GM18873 (cell line): ENCODE measurements at regions not wholly inside any gene's neighbourhood (a gene's known extent, or its start where the extent isn't known, plus 50 kb on each side); places are given as distances from the start of the nearest gene placed in this dataset.

Experiments
- ATAC-seq: cut with Tn5 transposase; IDR thresholded peaks from one replicate; pipeline ENCODE4 v1.9.1; 2021; ENCODE audit warnings: mild to moderate bottlenecking, moderate library complexity, moderate number of reproducible peaks; ENCODE audit not compliant: unreplicated experiment, low FRiP score

DNA sequence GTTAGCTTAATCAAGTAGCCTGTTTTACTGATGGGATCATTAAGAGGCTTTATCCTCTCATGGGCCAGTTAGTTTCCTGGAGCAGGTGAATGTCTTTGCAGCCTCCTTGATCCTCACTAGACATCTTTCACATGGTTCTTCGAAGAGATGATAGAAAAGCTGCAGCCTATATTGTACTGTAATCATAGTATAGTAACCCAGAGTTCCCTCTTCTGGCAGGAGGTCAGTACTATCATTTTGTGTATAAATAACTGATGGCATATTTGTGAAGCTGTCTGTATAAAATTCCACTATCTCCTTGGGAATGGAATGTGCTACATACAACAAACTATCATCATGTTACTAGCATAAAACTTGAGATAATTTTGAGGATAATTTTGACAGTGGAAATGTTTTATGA lies 123.8 kb upstream of the PRPS1L1 start:
- no peak for ATAC-seq

DNA sequence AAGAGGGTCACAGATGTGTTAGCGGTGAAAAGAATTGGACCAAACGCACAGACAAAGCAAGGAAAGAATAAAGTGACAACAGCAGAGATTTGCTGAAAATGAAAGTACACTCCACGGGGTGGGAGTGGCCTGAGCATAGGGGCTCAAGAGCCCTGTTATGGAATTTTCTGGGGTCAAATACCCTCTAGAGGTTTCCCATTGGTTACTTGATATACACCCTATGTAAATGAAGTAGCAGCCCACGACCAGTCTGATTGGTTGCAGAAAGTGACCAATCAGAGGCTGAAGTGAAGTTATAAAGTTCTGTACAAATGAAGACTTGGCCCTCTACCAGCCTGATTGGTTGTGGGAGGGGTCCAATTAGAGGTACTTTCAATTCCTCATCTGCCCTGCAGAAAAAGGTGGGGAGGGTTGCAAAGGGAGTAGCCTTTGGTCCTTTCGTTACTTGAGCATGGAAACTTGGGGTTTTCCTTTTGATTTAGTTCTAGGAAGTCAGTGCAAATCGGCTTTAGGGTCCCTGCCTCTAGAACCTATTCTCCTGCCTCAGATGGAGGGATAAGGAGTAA lies 125.6 kb upstream of the PRPS1L1 start:
- ATAC-seq, result no peak

DNA sequence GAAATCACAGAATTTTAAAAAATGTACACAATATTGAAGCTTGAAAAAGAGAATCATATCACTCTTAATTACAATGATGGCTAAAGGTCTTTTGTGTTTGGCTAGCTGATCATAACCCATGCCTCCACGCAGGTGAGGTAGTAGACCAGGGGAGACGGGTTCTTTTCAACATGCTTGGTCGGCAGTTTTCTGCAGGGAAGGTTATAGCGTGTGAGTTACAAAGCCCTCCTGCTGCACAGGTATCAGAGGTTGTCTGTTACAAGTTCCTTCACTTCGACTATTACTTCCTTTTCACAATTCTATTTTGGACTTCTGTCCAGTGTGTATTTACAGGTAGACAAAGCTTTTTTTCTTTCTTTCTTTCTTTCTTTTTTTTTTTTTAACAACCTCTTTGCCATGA lies 127.1 kb upstream of the PRPS1L1 start:
- no peak for ATAC-seq

DNA sequence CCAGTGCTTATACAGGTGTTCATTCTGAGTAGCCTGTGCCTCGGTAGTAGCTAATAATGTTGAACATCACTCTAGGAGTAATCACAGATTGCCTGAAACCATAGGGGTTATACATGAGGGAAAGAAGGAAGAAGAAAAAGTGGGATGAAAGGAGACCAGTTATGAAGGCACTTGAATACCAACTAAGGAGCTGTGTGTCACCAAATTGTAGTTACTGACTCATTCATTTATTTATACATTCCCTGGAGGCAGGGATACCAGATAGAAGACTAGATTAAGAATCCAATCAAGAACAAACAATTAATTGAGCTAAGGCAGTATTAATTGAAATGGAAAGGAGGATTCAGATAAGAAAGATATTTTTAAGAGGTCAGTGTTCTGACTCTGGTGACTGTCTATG lies 129.6 kb upstream of the PRPS1L1 start:
- ATAC-seq, result no peak

DNA sequence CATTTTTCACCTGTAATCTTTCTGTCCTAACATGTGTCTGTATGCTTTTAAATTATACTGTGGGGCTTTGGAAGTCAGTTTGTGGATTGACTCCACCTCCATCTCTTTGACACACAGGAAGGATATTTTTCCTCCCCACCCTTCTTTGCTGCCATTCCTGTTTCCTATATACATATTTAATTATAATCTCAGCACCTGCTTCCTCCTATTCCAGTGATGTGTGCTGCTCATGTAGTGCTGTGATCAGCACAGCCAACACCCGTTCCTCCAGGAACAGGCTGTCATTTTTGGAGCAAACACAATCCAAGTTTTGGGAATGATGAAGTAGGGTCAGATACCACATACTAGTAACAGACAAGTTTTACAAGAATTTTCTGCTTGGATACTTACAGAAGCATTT lies 135.0 kb upstream of the PRPS1L1 start:
- no peak for ATAC-seq

DNA sequence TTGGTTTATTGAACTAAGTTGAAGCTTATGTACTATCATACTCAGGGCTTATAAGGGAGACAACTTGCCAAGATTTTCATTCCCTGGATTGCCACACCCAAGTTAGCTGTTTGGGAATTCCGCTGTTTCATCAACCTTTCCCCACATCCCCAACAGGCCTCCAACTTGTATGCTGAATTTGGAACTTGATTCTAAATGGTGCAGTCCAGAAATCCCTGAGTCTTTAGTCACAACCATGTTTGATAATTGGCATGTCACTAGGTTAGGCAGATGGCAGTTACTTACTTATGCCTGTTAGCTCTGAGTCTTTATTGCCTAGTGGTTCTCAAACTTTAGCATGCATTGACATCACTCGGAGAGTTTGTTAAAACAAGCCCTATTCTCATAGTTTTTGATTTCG lies 135.4 kb upstream of the PRPS1L1 start:
- no peak for ATAC-seq

DNA sequence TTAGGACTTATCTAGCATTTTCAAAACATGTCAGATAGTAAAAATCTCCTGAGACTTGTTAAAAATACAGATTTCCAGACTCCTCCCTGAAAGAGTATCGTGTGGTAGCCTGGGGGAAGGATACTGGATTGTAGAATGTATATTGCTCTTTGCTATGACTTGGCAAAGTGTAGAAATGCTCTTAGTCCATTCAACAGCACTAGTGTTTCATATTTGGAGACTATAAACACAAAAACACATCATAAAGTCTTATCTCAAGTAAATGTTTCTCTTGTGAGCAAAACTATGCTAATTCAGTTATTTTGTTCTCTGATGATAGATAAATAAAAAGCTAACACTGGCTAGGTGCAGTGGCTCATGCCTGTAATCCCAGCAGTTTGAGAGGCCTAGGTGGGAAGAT lies 137.5 kb upstream of the PRPS1L1 start:
- ATAC-seq, result no peak

DNA sequence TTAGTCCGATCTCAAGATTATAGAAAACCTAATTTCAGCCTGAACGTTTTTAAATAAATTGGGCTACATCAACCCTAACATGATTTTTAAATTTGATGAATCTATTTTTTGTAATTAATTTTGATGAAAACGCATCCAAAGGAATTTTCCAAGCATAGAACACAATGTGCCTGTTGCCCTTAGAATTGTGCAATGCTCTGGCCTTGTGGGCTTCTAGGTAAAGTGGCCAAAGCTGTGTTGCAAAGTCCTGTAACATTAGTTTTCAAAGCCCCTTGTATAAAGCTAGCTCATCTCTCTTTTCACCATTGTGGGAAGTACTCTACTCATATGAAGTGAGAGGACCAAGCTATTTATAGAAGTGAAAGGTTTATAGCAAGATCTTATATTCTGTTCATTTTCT lies 138.4 kb upstream of the PRPS1L1 start:
- ATAC-seq, result no peak

DNA sequence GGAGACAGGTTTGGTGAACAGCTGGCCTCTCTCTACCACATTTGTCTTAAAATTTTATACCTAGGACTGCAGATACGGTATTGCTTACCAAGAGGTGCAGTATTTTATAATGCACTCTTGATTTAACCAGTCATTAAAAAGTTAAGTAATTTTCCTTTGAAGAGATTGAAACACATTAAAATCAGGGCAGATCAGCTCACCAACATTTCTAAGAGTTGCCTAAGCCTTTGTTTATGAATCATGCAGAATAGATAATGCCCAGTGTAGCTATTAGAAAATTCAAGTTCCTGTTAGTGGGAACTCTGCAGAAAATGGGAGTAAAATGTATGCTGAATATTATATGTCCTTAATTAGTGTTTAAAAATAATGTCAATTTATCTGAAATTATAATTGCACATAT lies 140.2 kb upstream of the PRPS1L1 start:
- no peak for ATAC-seq

DNA sequence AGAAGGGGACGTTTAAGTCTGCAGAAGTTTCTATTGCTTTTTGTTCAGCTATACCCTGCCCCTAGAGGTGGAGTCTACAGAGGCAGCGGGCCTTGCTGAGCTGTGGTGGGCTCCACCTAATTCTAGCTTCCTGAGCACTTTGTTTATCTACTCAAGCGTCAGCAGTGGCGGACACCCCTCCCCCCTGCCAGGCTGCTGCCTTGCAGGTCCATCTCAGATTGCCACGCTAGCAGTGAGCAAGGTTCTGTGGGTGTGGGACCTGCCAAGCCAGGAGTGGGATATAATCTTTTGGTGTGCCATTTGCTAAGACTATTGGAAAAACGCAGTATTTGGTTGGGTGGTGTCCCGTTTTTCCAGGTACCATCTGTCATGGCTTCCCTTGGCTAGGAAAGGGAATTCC lies 147.3 kb upstream of the PRPS1L1 start:
- no peak for ATAC-seq

DNA sequence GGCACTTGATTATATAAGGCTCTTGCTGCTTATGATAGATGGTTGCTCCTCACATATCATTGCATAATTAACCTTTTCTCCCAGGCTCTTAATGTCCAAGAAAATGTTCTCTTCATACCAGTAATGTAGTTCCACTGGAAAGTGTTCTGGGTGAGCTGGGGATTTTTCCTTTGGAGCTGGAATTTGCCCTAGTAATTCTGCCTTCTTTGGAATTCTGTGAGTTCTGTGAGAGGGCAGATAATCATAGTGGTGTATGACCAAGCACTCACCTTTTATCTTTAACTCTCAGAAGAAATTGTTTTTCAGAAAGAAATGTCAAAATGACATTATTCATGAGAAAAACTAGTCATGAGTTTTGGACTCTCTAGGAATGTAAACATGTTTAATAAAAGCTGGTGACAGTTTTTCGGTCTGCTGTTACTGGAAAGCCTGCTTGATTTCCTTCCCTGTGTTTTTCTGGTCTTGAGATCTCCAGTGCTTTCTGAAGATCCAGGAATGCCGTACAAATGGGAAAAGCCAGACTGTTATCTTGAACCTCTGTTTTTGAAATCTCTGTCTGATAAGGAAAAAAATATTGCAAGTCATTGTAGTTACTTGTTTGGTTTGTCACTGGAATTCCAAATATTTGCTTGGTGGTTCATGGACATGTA lies 148.3 kb upstream of the PRPS1L1 start:
- no peak for ATAC-seq

DNA sequence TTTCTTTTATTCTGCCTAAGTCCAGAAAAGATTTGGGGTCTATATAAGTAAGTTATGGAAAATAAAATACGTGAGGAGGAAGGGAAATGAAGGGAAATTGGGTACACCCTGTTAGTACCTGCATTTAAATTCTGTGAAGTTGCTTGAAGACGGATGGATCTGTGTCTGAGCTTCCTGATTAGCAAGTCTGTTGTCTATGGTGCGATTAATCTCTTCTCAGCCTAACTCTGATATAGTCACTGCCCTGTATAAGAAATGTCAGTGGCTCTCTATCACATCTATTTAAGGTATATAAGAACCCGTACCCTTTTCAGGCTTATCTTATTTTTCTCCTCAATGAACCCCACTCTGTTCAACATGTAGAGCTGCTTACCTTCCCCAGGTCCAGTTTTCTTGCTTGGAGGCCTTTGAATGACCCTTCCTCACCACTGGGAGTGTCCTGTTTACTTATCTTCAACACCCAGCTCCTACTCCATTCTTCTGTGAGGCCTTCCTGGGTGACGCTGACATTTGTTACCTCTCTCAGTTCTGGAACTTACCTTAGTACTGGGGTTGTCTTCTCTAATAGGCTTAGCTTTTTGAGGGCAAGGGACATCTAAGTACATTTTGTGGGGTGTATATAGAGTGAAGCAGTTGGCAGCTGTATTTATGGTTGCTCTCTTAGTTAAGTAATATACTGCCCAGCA lies 149.6 kb upstream of the PRPS1L1 start:
- no peak for ATAC-seq

DNA sequence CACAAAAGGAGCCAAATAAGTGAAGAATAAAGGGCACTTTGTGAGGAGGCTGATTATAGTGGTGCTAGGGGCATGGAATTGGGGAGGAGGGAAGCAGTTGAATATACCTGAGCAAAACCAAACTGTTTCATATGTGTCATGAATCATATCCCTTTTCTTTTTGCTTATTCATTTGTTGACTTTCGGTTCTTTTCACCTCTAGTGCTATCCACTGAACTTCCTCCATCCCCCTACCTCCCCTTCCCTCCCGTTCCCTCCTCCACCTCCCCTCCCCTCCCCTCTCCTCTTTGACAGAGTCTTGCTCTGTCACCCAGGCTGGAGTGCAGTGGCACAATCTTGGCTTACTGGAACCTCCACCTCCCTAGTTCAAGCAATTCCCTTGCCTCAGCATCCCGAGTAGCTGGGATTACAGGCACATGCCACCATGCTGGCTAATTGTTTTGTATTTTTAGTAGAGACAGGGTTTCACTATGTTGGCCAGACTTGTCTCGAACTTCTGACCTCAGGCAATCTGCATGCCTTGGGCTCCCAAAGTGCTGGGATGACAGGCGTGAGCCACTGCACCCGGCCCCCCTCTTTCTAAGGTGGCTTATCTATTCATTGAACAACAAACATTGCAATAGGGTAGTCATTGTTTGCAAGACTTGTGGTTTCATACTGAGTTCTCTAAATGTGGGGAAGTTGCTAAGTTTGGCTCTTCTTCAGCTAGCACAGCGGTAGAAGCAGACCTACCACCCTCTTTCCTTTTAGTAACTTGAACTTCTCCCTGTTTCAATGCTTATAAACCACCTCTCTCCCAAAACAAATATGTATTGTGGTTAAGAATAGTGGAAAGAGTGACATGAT lies 150.4 kb upstream of the PRPS1L1 start:
- ATAC-seq, result peak; percentile 88

DNA sequence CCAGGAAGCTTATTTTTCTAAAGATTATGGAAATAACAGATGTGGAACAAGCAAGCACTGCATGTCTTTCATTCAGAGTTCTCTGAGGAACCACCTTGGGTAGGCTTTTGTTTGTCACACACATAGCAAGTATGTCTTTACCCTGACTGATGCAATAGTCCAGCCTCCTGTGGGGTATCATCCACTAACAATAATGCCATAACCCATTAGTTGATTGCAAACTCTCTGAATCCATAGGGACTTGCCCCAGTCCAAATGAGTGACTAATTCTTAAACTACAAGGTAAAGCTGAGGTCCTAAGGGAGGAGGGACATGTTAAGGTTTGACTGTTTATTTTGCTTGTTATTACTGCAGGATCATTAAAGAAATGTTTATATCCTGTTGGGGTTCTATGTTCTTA lies 151.4 kb upstream of the PRPS1L1 start:
- no peak for ATAC-seq

DNA sequence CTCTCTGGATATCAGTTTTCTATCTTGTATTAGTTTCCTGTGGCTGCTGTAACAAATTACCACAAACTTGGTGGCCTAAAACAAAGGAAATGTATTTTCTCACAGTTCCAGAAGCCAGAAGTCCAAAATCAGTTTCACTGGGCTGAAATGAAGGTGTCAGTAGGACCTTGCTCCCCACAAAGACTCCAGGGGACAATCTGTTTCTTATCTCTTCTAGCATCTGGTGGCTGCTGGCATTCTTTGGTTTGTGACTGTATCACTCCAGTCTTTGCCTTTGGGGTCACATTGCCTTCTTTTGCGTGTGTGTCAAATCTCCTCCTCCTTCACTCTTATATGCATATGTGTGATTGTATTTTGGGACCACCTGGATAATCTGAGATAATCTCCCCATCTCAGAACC lies 153.0 kb upstream of the PRPS1L1 start:
- ATAC-seq, result no peak

DNA sequence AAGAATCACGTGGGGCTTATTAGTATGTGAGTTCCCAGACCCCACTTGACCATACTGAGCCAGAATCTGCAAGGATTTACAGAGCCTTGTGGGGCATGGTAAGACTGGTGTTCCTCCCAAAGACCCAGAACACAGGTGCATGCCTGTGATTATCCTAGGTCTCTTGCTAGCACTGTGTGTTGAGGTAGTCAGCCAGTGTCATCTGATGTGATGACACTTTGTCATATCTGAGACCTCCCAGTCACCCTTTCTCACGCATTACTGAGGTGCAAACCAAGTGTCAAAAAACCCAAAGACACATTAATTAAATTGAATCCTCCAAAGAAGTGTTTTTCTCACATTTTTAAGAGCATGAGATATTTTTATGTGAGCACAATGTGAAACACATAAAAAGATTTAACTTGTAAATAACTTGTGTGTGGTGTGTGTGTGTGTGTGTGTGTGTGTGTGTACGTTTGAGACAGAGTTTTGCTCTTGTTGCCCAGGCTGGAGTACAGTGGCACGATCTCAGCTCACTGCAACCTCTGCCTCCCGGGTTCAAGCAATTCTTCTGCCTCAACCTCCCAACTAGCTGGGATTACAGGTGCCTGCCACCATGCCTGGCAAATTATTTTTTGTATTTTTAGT lies 162.0 kb upstream of the PRPS1L1 start:
- ATAC-seq, result no peak

DNA sequence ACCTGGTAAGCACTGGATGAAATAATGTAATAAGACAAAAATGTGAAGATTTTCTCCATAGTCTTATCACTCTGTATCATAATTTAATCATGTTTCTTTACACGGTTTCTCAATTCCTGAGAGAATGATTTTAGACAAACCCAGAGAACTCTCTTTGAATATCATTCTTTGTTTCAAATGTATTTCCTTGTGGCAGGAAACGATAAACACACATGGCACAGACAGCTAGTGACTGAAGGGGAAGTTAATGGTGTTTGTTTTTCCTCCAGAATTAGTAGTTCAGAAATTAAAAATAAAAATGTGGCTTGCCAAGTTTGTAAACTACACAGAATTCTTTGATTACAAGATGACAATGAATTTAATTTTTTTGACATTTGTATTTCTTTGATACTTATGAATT lies 163.7 kb upstream of the PRPS1L1 start:
- ATAC-seq, result no peak

DNA sequence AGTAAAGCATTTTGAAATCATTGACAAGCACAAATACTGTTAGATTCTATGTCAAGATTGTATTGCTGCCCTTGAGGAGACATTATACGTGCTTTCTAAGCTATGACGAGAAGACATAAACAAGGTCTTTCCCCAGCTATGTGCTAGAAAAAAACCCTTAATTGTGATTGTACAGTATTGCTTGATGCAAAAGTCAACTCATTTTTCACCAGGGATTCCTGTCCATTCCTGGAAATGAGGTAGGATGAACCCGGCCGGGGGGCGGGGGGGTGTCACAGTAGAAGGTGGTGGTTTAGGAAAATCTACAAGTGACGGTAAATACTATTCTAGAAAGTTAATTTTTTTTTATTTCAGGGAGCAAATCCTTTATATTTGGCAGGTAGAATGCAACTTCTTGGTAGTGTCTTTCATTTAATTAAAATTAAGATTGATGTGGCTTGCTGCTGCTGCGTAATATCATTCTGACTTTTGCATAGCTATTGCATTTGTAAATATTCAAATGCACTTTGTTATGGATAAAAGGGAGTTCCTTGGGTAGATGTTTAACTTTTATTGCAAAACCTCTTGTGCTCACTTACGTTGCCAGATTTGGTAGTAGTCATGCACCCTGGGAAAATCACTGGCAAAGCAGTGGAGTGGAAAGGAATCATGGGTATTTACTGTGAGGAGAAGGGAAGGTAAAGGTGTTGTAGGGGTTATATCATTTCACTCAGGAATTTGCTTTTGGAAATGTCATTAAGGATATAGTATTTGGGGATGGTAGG lies 164.4 kb upstream of the PRPS1L1 start:
- ATAC-seq, result no peak

DNA sequence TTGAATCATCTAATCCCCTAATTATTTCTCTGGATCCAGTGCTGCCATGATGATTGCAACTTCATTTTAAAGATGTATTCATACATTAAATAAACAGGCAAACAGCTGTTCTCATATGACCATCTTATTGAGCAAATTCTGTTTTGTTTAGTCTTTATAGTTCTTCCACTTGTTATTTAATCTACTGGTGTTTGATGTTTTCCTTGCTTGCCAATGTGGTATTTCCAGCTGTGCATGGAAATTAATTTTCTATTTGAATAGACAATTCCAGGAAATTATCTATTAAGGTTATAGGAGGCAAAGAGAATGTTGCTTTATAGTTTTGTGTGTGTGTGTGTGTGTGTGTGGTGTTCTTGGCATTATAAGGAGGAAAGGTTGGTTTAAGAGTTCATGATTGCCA lies 167.0 kb upstream of the PRPS1L1 start:
- ATAC-seq, result no peak

DNA sequence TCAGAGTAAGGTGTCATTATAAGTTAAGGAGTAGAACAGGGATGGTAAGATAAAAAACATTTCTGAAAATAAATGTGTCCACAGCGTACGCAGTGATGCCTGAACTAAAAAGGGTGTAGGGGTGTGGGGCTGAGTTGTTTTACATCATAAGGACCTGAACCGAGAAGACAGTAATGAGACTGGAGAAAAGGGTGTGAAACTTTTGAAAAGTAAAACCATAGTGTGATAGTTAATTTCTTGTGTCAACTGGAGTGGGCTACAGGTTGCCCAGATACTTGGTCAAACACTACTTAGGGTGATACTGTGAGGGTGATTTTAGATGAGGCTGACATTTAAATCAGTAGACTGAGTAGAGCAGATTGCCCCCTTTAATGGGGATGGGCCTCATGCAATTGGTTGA lies 169.0 kb upstream of the PRPS1L1 start:
- no peak for ATAC-seq
